Stimulated activated CD8-positive, alpha-beta memory T cell treated with anti-CD3 and anti-CD28 coated beads, Interleukin-15, amount 100 ng/mL, for 24 hours (primary cell): ENCODE measurements at regions not wholly inside any gene's neighbourhood (a gene's known extent, or its start where the extent isn't known, plus 50 kb on each side); places are given as distances from the start of the nearest gene placed in this dataset.

Source experiments
- DNase-seq: peaks from one replicate; pipeline ENCODE4 v3.0.0-alpha.2; 2020; ENCODE audit warnings: low read depth

DNA sequence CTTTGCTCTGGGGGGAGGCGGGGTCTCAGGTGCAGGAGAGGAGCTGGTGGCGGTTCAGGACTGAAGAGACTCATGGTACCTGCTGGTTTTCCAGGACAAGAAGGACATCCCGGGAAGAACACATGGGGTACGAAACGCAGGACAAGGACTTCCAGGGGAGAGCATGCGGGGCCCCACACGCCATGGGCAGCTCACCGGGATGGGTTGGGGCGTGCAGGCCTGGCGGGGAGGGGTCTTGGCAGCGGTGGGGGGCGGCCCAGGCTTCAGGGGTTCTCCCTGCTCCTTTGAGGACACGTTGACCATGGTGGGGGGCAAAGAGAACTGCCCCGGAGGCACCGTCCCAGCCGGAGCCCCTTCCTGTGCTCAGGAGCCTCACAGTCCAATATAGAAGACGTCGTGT lies 673.2 kb downstream of the BRD1 start:
- no peak for DNase-seq

DNA sequence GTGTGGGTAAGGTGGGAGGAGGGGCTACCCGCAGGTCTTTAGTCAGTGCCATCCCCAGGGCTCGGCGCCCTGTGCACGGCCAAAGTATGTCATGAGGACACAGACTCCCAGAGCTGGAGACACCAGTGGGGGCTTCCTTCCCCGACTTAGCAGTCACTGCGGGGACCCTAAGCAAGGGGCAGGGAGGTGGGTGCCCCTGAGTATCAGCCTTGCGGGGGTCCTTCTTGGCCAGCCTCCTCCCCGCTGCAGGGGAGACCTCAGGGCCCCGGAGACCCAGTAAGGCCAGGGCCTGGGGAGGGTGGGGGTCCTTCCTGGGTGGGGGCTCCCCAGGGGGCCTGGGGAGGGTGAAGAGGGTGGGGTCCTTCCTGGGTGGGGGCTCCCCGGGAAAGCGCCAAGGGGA lies 673.8 kb downstream of the BRD1 start:
- DNase-seq = no peak

DNA sequence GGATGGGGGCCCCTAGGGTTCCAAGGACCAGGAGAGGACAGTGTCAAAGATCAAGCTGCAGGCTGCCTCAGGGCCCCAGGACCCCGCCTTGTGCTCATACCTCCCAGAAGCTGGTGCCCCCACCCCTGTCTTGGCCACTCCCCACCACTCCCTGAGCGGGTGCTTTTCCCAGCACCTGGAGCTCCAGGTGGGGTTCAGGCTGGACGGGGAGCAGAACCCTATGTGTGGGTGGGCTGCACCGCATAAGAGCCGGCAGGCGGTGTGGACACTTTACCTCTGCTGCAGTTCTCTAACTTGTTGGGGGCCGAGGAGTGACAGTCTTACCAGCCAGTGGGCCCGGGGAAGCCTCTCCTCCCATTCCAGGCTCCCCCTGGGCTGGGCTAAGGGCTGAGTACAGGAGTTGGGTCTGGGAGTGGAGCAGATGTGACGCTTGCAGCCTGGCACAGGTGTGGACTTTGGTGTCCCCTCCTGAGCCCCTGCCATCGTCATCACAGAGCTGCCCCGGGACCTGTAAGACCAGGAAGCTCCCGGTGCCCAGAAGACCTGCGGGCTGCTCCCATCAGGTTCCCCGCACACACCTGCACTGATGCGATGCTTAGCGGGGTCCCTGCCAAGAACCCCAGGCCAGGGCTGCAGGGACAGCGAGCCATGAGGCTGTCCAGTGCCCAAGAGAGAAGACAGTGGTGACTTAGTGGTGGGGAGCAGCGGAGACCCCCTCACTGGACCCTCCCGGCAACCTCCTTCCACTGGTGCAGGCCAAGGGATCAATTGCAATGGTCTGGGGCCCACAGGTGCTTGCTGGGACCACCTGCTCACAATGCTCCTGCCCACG lies 674.5 kb downstream of the BRD1 start:
- DNase-seq = no peak

DNA sequence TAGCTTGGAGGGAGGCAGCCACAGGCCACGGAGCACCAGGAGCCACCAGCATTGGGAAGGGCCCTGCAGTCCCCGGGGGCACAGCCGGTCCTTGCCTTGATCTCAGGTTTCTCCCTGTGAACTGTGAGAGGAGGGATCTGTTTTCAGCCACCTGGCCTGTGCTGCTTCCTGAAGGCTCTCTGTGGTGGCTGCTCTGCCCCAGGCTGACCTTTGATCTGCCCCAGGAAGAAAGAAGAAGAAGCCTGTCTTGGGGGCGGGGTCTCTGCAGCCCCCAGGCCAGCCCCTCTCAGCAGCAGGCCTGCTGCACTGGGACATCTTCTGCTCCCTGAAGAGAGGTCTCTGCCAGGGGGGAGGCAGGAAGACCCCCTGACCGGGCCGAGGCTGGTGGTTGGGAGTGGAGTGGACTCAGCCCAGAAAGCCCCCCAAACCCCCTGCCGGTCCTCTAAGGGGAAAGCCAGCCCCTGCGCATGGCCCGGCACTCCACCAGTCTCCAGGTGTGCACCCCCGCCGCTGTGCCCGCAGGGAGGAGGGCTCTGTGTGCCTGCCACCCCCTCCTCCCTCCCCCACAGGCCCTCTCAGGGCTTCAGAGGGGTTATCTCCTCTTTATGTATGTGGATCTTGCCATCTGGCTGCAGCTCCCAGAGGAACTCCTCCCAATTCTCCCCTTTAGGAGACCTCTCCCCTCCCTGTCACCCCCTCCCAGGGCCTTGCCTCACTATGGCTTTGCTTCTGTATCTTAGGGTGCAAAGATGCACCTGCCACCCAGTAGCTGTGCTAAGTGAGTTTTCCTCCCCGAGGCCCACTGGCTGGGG lies 675.3 kb downstream of the BRD1 start:
- DNase-seq = no peak

DNA sequence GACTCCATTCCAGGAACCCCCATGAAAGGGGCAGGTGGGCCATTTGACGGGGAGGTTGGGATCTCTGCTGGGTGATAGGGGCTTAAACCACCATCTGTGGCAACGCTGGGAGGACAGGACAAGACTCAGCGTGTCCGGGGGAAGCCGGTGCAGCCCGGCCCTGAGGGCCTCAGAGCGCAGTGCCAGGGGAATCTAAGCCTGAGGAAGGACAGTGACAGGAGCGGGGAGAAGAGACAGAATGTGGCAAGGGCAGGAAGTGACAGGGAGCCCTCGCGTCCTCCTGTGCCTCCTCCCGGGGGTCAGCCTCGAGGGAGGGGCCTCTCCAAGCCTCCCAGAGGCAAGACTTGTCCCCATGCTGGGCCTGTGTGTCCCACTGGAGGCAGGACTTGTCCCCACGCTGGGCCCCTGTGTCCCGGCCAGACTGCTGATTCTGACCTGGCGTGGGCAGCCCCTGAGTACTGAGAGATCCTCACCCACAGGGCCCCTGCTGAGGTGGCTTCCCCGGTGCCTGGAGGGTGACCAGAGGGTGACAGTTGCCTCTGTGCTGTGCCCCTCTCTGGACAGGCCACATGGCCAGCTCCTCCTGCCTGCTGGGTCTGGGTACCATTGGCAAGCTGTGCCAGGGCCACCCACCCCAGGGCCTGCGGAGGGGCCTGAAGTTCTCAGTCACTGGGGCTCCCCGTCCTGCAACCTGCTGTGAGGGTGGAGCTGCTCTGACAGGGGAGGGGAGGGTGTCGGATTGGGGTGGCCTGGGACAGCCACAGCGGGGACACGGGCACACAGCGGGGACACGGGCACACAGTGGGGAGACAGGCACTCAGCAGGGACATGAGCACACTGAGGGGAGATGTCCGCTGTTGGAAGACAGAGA lies 676.2 kb downstream of the BRD1 start:
- DNase-seq = no peak

DNA sequence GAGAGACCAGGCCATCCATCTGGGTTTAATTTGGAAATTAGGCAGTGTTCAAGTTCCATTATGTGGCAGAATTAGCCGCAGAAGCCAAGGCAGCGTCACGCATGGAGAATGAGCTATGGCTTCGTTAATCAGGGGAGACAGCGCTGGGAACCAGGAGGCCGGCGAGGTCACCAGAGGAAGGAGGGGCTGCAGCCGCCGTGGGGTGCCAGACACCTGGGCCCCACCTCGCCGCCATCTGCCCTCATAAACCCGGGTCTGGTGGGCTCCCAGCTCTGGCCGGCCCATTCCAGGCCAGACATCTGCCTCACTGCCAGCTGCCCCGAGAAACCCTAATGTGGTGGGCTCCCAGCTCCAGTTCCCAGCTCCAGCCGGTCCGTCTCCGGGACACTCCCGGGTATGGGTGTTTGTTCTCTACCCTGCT lies 676.9 kb downstream of the BRD1 start:
- no peak for DNase-seq

DNA sequence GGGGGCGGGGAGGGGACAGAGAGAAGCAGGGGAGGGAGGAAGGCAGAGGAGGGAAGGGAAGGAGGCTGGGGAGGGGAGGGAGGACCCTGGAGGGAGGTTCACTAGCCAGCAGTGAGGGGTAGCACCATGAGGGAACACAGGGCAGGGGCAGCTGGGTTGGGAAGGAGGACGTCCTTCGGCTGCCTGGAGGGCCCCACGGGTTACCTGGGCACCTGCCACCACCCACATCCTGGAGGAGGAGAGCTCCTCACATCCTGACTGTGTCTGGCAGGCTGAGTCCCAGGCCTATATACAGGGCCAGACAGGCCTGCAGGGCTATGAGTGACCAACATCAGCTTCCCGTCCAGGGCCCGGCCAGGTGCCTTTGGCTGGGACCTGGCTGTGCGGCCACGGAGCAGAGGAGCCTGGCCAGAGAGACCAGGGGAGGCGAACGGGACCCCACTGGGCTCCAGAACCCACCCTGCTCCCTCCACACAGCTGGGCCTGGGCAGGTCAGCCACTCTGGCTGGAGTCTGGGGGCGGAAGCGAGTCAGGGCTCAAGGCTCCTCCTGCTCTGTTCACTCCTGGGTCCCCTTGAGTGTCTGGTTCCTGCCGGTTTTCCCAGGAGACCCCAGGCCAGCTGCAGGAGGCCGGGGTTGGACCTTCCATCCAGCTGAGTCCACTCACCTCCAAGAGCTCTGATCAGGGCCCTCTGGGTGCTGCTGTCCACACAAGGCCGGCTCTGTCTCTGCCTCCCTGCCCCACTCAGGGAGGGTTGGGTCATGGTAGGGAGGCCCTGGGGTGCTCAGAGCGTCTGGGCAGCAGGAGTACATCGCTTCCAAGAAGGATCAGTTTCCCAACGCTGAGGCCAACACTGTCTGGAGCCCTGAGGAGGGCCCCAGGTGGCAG lies 677.7 kb downstream of the BRD1 start:
- DNase-seq = no peak

DNA sequence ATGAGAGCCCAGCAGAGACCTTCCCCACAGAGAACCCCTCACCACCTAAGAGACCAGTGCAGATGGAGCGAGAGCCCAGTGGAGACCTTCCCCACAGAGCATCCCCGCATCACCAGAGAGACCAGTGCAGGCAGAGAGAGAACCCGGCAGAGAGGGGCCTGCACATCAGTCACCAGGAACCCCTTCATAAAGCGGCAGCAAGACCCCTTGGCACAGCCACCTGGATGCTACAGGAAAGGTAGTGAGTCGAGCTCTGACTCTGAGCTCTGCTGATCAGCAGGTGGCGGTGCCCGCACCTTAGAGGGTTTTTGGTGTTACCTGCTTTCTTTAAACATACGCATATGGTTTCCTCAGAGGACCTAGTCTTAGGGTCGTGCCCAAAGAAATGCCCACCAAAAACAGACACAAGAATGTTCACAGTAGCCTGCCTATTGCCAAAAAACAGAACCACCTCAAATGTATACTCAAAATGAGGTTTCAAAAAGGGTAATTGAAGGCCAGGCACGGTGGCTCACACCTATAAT lies 678.7 kb downstream of the BRD1 start:
- no peak for DNase-seq

DNA sequence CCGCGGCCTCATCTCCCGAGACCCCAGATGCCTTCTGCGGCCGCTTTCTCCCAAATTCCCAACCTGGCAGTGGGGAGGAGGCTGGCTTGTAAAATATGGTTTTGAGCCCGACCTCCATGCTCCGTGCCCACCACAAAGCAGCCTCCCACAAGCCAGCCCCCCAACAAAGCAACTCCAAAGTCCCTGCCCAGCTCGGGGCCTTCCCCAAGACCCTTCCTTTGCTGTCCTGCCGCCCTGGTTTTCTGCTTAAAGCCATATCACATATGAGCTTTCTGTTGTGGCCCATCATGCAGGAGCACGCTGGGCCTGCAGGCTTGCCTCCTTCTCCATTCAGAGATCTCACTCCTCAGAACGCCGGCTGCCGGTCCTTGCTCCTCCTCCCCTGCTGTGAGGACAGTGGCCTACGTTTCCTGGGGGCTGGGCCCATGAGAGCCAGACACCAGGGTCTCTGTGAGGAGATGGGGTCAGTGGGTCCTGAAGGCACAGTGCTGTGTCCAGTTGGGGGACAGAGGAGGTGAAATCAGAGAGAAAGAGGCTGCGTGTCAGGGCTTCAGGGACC lies 680.0 kb downstream of the BRD1 start:
- DNase-seq = no peak

DNA sequence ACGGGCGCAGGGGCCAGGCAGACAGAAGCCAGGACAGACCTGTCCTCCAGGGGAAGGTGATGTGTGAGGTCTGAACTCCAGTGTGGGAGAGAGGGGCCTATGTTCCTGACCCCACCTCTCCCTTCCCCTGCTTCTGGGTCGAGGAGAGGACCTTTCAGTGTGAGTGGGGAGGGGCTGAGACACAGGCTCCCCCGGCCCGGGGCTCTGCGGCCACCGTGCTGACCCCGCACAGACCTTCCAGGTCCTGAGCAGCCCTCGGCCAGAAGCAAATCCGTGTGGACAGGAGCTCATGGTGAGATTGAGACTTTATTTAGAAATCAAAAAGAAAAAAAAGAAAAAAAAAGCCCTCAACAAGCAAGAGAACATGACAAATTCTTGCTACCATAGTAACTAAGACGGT lies 680.5 kb downstream of the BRD1 start:
- no peak for DNase-seq

DNA sequence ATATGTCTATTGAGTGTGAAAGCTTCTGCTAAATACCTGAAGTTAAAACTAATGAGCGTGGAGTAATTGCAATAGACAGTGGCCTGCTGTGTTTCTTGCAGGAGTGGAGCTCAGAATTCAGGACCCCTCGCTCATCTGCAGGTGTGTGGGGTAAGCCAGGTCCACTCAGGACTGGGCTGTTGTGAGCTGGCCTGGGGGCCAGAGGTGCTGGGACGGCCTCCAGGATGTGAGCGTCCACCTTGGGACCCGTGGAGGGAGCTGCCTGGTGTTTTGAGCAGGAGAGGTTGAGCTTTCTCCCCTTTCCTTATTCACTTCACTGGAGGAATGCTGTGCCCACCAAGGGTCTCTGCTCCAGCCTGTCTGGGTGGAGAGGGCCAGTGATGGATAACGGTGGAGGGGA lies 681.2 kb downstream of the BRD1 start:
- no peak for DNase-seq

DNA sequence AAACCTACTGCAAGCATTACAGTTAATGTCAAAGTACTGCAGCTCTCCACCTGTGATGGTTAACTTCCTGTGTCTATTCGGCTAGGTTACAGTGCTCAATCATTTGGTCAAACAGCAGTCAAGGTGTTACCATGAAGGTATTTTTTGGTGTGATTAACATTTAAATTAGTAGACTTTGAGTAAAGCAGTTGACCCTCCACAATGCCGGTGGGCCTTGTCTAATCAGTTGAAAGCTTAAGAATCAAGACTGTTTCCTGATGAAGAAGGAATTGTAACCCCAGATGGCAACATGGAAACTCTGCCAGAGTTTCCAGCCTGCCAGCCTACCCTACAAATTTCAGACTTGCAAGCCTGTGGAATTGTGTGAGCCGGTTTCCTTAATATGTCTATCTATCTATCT lies 683.9 kb downstream of the BRD1 start:
- DNase-seq = no peak

DNA sequence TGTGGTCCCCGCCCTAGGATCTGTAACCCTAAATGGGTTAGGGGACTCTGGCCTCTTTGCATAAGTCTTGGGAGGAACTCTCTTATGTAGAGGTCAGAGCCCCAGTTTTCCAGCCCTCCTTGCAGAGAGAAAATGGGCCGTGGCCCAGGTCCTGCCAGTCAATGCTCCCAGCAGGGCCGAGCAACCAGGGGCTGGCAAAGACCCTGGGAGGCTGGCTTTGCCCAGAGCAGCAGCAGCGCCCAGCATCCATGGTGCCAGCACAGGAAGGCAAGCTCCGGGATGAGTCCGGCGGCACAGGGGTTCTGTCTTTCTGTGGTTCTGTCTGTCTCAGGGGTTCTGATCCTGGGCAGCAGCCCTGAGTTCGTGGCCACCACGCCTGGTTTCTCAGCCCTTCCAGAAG lies 684.8 kb downstream of the BRD1 start:
- DNase-seq = no peak

DNA sequence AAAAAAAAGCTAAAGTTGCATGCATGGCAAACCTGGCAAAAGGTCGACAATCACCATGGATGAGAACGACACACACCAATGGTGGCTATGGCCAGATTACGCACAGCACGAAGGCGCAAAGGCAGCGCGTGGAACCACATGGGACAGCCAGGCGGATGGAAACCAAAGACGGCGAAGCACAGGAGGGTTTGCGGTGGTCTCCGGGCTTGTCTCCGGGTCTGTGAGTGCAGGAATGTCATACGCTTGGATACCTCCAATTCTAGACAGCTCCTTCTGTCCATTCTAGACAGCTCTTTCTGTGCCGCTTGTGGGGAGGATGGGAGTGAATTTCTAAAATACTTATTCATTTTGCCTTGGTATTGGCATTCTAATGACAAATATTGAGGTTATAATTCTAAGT lies 685.4 kb downstream of the BRD1 start:
- no peak for DNase-seq

DNA sequence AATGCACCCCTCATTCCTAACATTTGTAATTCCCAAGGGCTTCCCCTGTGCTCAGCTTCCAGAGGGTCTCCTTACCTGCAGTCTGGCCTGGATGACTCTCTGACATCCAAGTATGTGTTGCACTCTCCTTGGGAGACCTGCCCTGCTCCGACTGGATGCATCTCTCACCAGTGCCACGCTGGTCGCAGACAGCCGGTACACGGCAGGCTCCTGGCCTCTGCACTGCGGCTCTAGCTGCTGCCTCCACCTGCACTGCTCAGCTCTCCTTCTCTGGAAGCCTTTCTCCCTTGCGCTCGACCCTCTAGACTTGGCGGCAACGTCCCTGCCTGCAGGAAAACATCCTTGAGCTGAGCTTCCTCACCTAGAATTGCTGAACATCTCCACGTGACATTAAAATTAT lies 685.9 kb downstream of the BRD1 start:
- DNase-seq = no peak

DNA sequence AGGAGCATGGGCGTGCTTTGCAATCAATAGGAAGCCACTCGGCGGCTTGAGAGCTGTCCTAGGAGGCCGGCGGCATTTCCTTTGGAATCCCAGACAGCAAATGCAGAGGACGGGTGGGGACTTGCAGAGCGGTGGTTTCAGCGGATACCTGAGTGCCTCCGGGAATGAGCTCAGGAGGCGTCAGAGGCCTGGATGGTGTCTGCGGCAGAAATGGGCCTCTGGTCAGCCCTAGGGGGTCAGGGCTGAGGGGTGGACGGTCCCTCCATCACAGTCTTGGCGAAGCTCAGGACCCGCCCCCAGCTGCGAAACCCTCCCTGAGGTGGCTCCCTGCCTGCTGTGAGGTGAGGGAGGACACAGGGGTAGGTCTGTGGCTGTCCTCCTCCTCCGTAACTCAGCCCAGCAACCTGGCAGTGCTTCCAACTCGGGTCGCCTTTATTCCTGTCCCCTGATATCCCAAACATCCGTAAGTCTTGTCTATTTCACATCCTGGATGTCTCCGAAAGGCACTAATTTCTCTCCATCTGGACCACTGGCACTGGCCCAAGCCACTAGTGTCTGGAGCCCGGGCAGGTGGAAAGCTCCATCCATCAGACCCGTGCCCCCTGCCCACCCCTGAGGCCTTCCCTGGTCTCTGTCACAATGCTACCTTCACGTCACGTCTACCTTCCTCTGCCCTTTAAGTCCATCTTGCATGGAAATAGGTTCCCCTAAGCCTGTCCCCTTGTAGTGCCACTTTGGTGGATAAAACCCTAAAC lies 686.6 kb downstream of the BRD1 start:
- DNase-seq = no peak

DNA sequence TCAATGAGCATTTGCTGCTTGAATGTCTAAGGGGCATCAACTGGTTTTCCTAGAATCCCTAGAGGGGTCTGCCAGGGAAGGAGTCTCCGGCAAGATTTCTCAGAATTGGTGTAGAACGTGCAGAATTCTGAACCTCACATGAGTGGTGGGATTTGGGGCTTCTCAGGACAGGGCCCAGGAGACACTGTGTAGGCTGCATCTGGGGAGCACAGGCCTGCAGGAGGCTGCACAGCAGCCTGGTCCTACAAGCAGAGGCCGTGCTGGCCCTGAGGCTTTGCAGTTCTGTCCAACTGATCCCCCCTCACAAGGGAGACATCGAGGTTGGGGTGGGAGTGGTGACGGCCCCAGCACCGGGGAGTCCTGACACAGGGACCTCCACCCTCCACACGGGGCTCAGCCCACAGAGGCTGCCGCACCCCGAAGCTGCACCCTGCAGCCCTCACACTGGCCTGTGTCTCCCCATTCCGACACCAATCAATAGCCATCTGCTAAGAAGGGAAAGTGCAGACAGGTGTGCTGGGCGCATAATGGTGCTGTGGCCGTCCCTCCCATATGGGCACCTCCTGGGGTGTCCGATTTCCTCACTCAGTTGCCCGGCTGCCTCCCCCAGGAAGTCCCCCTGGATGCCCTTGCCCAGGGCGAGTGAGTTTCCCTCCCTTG lies 688.1 kb downstream of the BRD1 start:
- no peak for DNase-seq

DNA sequence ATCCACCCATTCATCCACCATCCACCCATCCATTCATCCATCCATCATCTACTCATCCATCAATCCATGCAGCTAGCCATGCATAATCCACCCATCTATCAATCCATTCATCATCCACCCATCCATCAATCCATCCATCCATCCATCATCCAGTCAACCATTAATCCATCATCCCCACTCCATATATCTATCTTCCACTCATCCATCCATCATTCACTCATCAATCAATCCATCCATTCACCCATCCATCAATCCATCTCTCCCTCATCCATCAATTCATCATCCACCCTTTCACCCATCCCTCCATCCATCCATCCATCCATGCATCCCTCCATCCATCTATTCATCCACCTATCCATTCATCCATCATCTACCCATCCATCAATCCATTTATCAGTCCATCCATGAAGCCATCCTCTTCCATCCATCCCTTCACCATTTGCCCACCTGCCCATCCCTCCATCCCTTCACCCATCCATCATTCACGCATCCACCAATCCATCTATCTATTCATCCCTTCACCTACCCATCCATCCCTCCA lies 689.4 kb downstream of the BRD1 start:
- DNase-seq = no peak

DNA sequence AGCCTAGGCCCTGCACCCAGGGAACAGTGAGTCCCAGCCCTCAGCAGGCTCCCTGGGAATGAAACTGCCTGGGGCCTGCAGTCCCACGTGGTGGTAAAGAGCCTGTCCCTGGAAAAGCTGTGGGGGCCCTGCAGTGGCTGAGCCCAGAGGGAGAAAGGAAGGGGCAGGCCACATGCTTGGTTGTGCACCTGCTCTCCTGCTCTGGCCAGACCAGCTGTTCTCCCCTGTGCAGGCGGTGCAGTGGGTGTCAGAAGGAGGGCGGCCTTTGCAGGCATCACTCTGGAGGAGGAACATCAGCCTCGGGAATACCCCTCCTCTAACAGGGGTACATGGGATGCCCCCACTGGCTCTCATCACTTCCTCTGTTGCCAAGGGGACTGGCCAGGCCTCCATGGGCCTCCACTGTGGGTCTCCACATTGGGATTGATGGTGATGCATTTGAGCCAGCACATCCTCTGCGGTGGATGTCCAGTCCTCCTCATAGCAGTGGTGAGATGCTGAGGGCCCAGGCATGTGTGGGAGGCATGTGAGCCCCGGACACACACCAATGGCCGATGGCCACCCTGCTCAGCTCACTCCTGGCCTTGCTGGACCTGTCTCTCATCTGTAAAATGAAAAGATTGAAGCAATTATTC lies 690.4 kb downstream of the BRD1 start:
- DNase-seq = no peak
